NCI-H345 (cell line): ENCODE measurements at regions not wholly inside any gene's neighbourhood (a gene's known extent, or its start where the extent isn't known, plus 50 kb on each side); places are given as distances from the start of the nearest gene placed in this dataset.

Experiments
- DNase-seq: peaks from one replicate; lab custom pipeline; 2025; lab: John Stamatoyannopoulos, UW

- no peak for DNase-seq
These were observed 204.9 kb upstream of the USP24 start for GRCh38 chr1:55420026-55420425.

- DNase-seq: no peak
These were observed 203.2 kb upstream of the USP24 start for GRCh38 chr1:55418208-55419000.

- no peak for DNase-seq
These were observed 201.1 kb upstream of the USP24 start for GRCh38 chr1:55416164-55416842.

GRCh38 chr1:55413286-55413685, 198.1 kb upstream of the USP24 start:
- DNase-seq: no peak

GRCh38 chr1:55412060-55412459, 196.9 kb upstream of the USP24 start:
- no peak for DNase-seq

- DNase-seq: no peak
These were observed 187.7 kb upstream of the USP24 start for GRCh38 chr1:55402671-55403464.

GRCh38 chr1:55402142-55402541, 187.0 kb upstream of the USP24 start:
- no peak for DNase-seq

- DNase-seq: no peak
These were observed 185.3 kb upstream of the USP24 start for GRCh38 chr1:55400508-55400907.

- DNase-seq: no peak
These were observed 184.2 kb upstream of the USP24 start for GRCh38 chr1:55399346-55399745.

GRCh38 chr1:55396381-55396891, 181.3 kb upstream of the USP24 start:
- DNase-seq: no peak

- DNase-seq: no peak
These were observed 173.8 kb upstream of the USP24 start for GRCh38 chr1:55388960-55389359.

GRCh38 chr1:55387145-55387544, 172.0 kb upstream of the USP24 start:
- no peak for DNase-seq

GRCh38 chr1:55386456-55386855, 171.3 kb upstream of the USP24 start:
- no peak for DNase-seq

GRCh38 chr1:55385402-55386018, 170.3 kb upstream of the USP24 start:
- DNase-seq: no peak

GRCh38 chr1:55384637-55385036, 169.5 kb upstream of the USP24 start:
- no peak for DNase-seq

- DNase-seq: no peak
These were observed 167.7 kb upstream of the USP24 start for GRCh38 chr1:55382806-55383305.

- no peak for DNase-seq
These were observed 166.8 kb upstream of the USP24 start for GRCh38 chr1:55381983-55382382.

GRCh38 chr1:55381491-55381890, 166.3 kb upstream of the USP24 start:
- DNase-seq: no peak

GRCh38 chr1:55380355-55380970, 165.3 kb upstream of the USP24 start:
- no peak for DNase-seq

- no peak for DNase-seq
These were observed 163.4 kb upstream of the USP24 start for GRCh38 chr1:55378582-55378981.

GRCh38 chr1:55376897-55377296, 161.7 kb upstream of the USP24 start:
- DNase-seq: no peak
